ENCODE measurements at regions not wholly inside any gene's neighbourhood (a gene's known extent, or its start where the extent isn't known, plus 50 kb on each side); places are given as distances from the start of the nearest gene placed in this dataset.
"Not testable (repeated sequence)": the region's sequence is repeated elsewhere in the genome, so short reads cannot be mapped to it uniquely, and the experiment has no call there.

DNA sequence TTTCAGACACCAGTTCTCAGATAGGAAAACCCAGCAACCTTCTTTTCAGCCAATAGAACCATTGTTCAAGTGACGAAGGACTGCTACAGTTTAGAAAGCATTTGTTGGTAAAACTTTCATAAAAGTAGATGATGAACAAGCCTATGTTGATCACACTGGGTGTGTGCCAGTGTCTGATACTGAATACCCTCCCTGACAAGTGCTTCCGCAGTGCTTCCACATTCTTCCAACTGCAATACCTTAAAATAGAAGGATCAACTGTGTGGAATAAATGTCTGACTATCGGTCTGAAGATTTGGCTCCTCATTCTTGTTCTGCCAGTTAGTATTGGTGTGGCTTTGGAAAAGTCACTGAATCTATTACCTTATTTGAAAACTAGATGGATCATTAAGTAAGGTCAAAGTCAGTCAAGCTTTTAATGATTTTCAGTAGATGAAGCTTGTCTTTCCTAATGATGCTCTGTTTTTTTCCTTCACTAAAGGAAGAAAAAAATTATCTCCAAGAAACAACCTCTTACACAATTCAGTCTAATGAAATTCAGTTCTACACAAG lies 479.4 kb upstream of the CBLB start:
- WGBS, result 96% methylated on average over 3 of the region's 3 CpGs
- Histone ChIP-seq H3K36me3 (ENCODE audit: control insufficient read depth in 2 of 2, insufficient read depth in 2 of 2, low read length in 1 of 2) (no peaks in the 10 kb centered on the region), H3K27ac (ENCODE audit: low read depth in 1 of 2, low read length in 1 of 2) (no peak overlapping the region), H3K9me3 (ENCODE audit: control insufficient read depth in 2 of 2, insufficient read depth in 1 of 2, low read length in 1 of 2) (no peaks in the 10 kb centered on the region), H3K27me3 (ENCODE audit: control insufficient read depth in 2 of 2, insufficient read depth in 1 of 2, low read length in 1 of 2) (no peaks in the 10 kb centered on the region), H3K4me1 (ENCODE audit: control insufficient read depth in 2 of 2, insufficient read depth in 2 of 2, low read length in 2 of 2) (no peaks in the 10 kb centered on the region), H3K4me3 (ENCODE audit: low read length in 2 of 2) (no peak overlapping the region)
- DNase-seq (ENCODE audit: low read depth in 6 of 9, low spot score in 9 of 9), result no peak

DNA sequence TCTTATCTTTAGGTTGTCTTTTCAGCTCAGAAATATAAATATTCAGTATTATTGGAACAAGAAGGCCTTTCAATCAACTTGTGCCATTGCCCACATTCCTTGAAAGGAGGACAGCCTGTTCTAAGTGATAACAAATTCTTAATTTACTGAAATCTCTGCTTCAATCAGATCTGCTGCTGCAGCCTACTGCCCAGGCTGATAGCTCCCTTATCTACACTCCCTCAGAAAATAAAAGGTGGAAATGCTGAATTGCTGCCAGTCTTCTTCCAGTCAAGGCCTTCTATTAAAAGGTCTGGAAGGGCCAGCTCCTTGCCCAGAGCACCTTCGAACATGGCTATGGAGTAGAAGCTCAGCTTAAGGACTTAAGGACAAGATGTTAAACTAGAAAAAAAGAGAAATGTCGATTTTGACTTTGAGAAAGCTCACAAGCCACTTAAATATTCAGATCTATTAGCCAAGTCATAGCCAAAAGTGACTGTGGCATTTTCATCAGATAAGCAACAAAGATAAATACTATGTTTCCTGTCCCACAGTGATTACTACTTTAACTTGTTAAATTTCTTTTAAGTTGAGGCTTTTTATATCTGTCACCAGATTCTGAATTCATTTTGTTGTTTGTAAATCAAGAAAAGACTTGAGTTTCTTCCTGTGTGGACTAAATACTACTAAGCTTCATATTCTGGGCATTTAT lies 480.5 kb upstream of the CBLB start:
- Histone ChIP-seq H3K27me3 (ENCODE audit: control insufficient read depth in 2 of 2, insufficient read depth in 1 of 2, low read length in 1 of 2) (no peaks in the 10 kb centered on the region), H3K27ac (ENCODE audit: low read depth in 1 of 2, low read length in 1 of 2) (no peak overlapping the region), H3K4me1 (ENCODE audit: control insufficient read depth in 2 of 2, insufficient read depth in 2 of 2, low read length in 2 of 2) (no peaks in the 10 kb centered on the region), H3K9me3 (ENCODE audit: control insufficient read depth in 2 of 2, insufficient read depth in 1 of 2, low read length in 1 of 2) (no peaks in the 10 kb centered on the region), H3K36me3 (ENCODE audit: control insufficient read depth in 2 of 2, insufficient read depth in 2 of 2, low read length in 1 of 2) (no peaks in the 10 kb centered on the region), H3K4me3 (ENCODE audit: low read length in 2 of 2) (no peak overlapping the region)
- DNase-seq (ENCODE audit: low read depth in 6 of 9, low spot score in 9 of 9), result no peak
- WGBS, result 67% methylated on average over 2 of the region's 2 CpGs

DNA sequence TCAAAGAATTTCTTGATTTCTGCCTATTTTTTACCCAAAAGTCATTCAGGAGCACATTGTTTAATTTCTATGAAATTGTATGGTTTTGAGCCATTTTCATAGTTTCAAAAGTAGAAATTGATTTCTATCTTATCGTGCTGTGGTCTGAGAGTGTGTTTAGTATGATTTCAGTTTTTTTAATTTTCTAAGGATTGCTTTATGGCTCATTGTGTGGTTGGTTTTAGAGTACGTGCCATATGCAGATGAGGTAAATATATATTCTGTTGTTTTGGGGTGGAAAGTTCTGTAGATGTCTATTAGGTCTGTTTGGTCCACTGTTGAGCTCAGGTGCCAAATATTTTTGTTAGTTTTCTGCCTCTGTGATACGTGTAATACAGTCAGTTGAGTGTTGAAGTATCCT lies 487.1 kb upstream of the CBLB start:
- no peak for DNase-seq (ENCODE audit: low read depth in 6 of 9, low spot score in 9 of 9)
- Histone ChIP-seq H3K4me3 (ENCODE audit: low read length in 2 of 2) (no peak overlapping the region), H3K27ac (ENCODE audit: low read depth in 1 of 2, low read length in 1 of 2) (no peak overlapping the region), H3K27me3 (ENCODE audit: control insufficient read depth in 2 of 2, insufficient read depth in 1 of 2, low read length in 1 of 2) (no peaks in the 10 kb centered on the region), H3K36me3 (ENCODE audit: control insufficient read depth in 2 of 2, insufficient read depth in 2 of 2, low read length in 1 of 2) (no peaks in the 10 kb centered on the region), H3K4me1 (ENCODE audit: control insufficient read depth in 2 of 2, insufficient read depth in 2 of 2, low read length in 2 of 2) (no peaks in the 10 kb centered on the region), H3K9me3 (ENCODE audit: control insufficient read depth in 2 of 2, insufficient read depth in 1 of 2, low read length in 1 of 2) (peaks cover 0 to 3% of the 10 kb centered on the region in 2 donors)
- 94% methylated on average over 3 of the region's 3 CpGs for WGBS

DNA sequence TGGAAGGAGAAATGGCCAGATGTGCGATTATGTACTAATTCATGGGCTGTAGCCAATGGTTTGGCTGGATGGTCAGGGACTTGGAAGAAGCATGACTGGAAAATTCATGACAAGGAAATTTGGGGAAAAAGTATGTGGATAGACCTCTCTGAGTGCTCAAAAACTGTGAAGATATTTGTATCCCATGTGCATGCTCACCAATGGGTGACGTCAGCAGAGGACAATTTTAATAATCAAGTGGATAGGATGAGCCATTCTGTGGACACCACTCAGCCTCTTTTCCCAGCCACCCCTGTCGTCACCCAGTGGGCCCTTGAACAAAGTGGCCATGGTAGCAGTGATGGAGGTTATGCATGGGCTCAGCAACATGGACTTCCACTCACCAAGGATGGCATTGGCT lies 490.9 kb upstream of the CBLB start:
- DNase-seq (ENCODE audit: low read depth in 6 of 9, low spot score in 9 of 9), result no peak
- WGBS, result 99% methylated on average over 3 of the region's 3 CpGs
- Histone ChIP-seq H3K27ac (ENCODE audit: low read depth in 1 of 2, low read length in 1 of 2) (no peak overlapping the region), H3K9me3 (ENCODE audit: control insufficient read depth in 2 of 2, insufficient read depth in 1 of 2, low read length in 1 of 2) (peaks cover 0 to 3% of the 10 kb centered on the region in 2 donors), H3K36me3 (ENCODE audit: control insufficient read depth in 2 of 2, insufficient read depth in 2 of 2, low read length in 1 of 2) (no peaks in the 10 kb centered on the region), H3K27me3 (ENCODE audit: control insufficient read depth in 2 of 2, insufficient read depth in 1 of 2, low read length in 1 of 2) (no peaks in the 10 kb centered on the region), H3K4me3 (ENCODE audit: low read length in 2 of 2) (no peak overlapping the region), H3K4me1 (ENCODE audit: control insufficient read depth in 2 of 2, insufficient read depth in 2 of 2, low read length in 2 of 2) (no peaks in the 10 kb centered on the region)

DNA sequence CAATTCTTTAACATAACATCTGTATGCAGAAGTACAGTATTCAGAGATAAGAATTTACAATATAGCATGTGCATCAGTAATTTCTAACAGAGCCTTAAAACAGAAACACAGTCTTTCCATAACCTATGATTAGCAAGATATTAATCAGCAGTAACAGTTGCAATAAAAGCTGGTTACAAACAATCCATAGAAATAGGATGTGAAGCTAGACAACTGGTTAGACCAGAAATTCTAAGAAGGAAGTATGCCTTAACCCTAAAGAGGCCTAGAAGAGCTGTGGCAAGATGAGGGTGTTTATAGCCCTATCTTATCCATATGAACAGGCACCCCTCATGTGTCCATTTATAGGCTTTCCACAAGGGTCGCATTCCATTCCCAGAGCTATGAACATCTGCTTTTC lies 492.1 kb upstream of the CBLB start:
- 92% methylated on average over 1 of the region's 1 CpG for WGBS
- not testable (repeated sequence) for H3K4me3 ChIP-seq (ENCODE audit: low read length in 2 of 2)

DNA sequence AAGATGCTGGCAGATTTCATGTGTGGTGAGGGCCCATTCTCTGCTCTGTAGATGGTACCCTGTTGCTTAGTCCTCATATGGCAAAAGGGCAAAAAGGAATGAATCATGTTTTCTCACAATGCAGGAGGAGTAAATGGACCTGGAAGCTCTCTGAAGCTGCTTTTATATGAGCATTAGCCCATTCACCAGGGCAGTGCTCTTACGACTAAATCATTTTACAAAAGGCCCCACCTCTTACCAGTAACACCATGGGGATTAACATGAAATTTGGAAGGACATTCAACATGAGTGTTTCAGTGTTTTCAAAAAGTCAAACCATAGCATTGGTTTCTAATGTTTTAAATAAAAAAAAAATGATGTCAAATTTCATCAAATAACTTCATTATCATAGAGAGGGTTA lies 495.7 kb upstream of the CBLB start:
- DNase-seq (ENCODE audit: low read depth in 6 of 9, low spot score in 9 of 9), result no peak
- Histone ChIP-seq H3K4me1 (ENCODE audit: control insufficient read depth in 2 of 2, insufficient read depth in 2 of 2, low read length in 2 of 2) (no peaks in the 10 kb centered on the region), H3K4me3 (ENCODE audit: low read length in 2 of 2) (no peak overlapping the region), H3K27ac (ENCODE audit: low read depth in 1 of 2, low read length in 1 of 2) (no peak overlapping the region), H3K36me3 (ENCODE audit: control insufficient read depth in 2 of 2, insufficient read depth in 2 of 2, low read length in 1 of 2) (no peaks in the 10 kb centered on the region), H3K9me3 (ENCODE audit: control insufficient read depth in 2 of 2, insufficient read depth in 1 of 2, low read length in 1 of 2) (peaks cover 0 to 3% of the 10 kb centered on the region in 2 donors), H3K27me3 (ENCODE audit: control insufficient read depth in 2 of 2, insufficient read depth in 1 of 2, low read length in 1 of 2) (no peaks in the 10 kb centered on the region)
- 92% methylated on average over 1 of the region's 1 CpG for WGBS

More for the DNA sequence above, 492.1 kb upstream of the CBLB start:
- H3K9me3 ChIP-seq (ENCODE audit: control insufficient read depth in 2 of 2, insufficient read depth in 1 of 2, low read length in 1 of 2); DNase-seq (ENCODE audit: low read depth in 6 of 9, low spot score in 9 of 9); H3K27ac ChIP-seq (ENCODE audit: low read depth in 1 of 2, low read length in 1 of 2); H3K27me3 ChIP-seq (ENCODE audit: control insufficient read depth in 2 of 2, insufficient read depth in 1 of 2, low read length in 1 of 2); H3K36me3 ChIP-seq (ENCODE audit: control insufficient read depth in 2 of 2, insufficient read depth in 2 of 2, low read length in 1 of 2); H3K4me1 ChIP-seq (ENCODE audit: control insufficient read depth in 2 of 2, insufficient read depth in 2 of 2, low read length in 2 of 2): not testable (repeated sequence)

DNA sequence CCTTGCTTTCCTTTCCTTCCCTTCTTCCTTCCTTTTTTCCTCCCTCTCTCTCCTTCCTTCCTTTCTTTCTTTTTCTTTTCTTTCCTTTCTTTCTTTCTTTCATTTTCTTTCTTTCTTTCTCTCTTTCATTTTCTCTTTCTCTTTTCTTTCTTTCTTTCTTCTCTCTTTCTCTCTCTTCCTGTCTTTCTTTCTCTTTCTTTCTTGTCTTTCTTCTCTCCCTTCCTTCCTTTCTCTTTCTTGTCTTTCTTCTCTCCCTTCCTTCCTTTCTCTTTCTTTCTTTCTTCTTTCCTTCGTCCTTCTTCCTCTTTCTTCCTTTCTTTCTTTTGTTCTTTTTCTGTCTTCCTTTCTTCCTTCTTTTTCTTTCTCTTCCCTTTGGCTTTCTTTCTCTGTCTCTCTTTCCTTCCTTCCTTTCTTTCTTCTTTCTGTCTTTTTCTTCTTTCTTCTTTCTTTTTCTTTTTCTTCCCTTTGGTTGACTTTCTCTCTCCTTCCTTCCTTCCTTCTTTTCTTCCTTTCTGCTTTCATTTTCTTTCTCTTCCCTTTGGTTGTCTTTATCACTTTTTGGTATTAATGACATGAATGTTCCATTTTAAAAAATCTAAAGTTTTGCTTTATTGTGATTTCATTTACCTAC lies 496.4 kb upstream of the CBLB start:
- no peak overlapping the region for H3K27ac ChIP-seq (ENCODE audit: low read depth in 1 of 2, low read length in 1 of 2)
- no peaks in the 10 kb centered on the region for H3K27me3 ChIP-seq (ENCODE audit: control insufficient read depth in 2 of 2, insufficient read depth in 1 of 2, low read length in 1 of 2)
- H3K36me3 ChIP-seq (ENCODE audit: control insufficient read depth in 2 of 2, insufficient read depth in 2 of 2, low read length in 1 of 2), result no peaks in the 10 kb centered on the region
- no peak for DNase-seq (ENCODE audit: low read depth in 6 of 9, low spot score in 9 of 9)
- 90% methylated on average over 1 of the region's 1 CpG for WGBS
- H3K9me3 ChIP-seq (ENCODE audit: control insufficient read depth in 2 of 2, insufficient read depth in 1 of 2, low read length in 1 of 2), result peaks cover 0 to 3% of the 10 kb centered on the region in 2 donors
- H3K4me1 ChIP-seq (ENCODE audit: control insufficient read depth in 2 of 2, insufficient read depth in 2 of 2, low read length in 2 of 2), result no peaks in the 10 kb centered on the region
- no peak overlapping the region for H3K4me3 ChIP-seq (ENCODE audit: low read length in 2 of 2)

DNA sequence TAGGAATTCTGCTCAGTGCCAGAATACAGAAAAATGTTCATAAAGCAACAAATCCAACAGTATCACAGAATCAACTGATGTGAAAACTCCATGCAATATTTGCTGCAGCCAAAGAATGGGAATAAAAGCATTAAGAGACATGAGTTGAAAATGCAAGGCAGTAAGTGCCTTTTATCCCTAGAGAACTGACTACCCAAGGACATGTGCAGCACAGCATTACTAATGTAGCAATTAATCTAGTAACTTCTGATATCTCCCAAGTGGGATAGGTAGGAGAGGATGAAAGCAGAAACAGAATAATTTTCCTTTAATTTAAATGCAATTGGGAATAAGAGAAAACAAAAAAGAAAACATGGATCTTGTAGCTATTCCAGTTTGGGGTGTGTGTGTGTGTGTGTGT lies 497.5 kb upstream of the CBLB start:
- Histone ChIP-seq H3K27ac (ENCODE audit: low read depth in 1 of 2, low read length in 1 of 2) (no peak overlapping the region), H3K9me3 (ENCODE audit: control insufficient read depth in 2 of 2, insufficient read depth in 1 of 2, low read length in 1 of 2) (no peaks in the 10 kb centered on the region), H3K4me3 (ENCODE audit: low read length in 2 of 2) (no peak overlapping the region), H3K36me3 (ENCODE audit: control insufficient read depth in 2 of 2, insufficient read depth in 2 of 2, low read length in 1 of 2) (no peaks in the 10 kb centered on the region), H3K4me1 (ENCODE audit: control insufficient read depth in 2 of 2, insufficient read depth in 2 of 2, low read length in 2 of 2) (no peaks in the 10 kb centered on the region), H3K27me3 (ENCODE audit: control insufficient read depth in 2 of 2, insufficient read depth in 1 of 2, low read length in 1 of 2) (no peaks in the 10 kb centered on the region)
- no peak for DNase-seq (ENCODE audit: low read depth in 6 of 9, low spot score in 9 of 9)

DNA sequence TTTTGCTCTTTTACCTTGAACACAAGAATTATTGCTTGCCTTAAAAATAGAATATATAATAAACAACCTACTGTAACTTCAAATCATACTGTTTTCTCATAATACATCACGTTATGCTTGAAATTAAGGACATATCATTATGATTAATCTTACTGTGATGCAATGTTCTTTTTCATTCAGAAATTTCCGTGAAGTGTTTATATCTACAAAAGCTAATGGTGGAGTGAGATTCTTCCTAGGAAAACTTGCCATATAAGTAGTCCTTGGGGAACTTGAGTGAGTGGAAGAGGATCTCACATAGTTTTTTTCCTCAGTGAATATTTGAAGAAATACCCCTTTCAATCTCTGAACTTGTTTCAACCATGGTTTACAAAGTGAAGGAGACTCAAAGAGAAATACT lies 498.7 kb upstream of the CBLB start:
- no peak overlapping the region for H3K27ac ChIP-seq (ENCODE audit: low read depth in 1 of 2, low read length in 1 of 2)
- H3K27me3 ChIP-seq (ENCODE audit: control insufficient read depth in 2 of 2, insufficient read depth in 1 of 2, low read length in 1 of 2), result no peaks in the 10 kb centered on the region
- no peak overlapping the region for H3K4me3 ChIP-seq (ENCODE audit: low read length in 2 of 2)
- H3K36me3 ChIP-seq (ENCODE audit: control insufficient read depth in 2 of 2, insufficient read depth in 2 of 2, low read length in 1 of 2), result no peaks in the 10 kb centered on the region
- WGBS, result 94% methylated on average over 2 of the region's 2 CpGs
- no peaks in the 10 kb centered on the region for H3K4me1 ChIP-seq (ENCODE audit: control insufficient read depth in 2 of 2, insufficient read depth in 2 of 2, low read length in 2 of 2)
- DNase-seq (ENCODE audit: low read depth in 6 of 9, low spot score in 9 of 9), result no peak
- no peaks in the 10 kb centered on the region for H3K9me3 ChIP-seq (ENCODE audit: control insufficient read depth in 2 of 2, insufficient read depth in 1 of 2, low read length in 1 of 2)
